HG03469 (cell line): ENCODE measurements at regions not wholly inside any gene's neighbourhood (a gene's known extent, or its start where the extent isn't known, plus 50 kb on each side); places are given as distances from the start of the nearest gene placed in this dataset.
"Not testable (repeated sequence)": the region's sequence is repeated elsewhere in the genome, so short reads cannot be mapped to it uniquely, and the experiment has no call there.

ENCODE experiments used
- ATAC-seq: cut with Tn5 transposase; IDR thresholded peaks from one replicate; pipeline ENCODE4 v1.9.1; 2021; ENCODE audit warnings: mild to moderate bottlenecking, moderate library complexity, moderate number of reproducible peaks; ENCODE audit not compliant: unreplicated experiment

- no peak for ATAC-seq
Measured at GRCh38 chrX:79511799-79512198, 144.7 kb upstream of the ITM2A start.

GRCh38 chrX:79506001-79506400, 138.9 kb upstream of the ITM2A start:
- ATAC-seq: no peak

GRCh38 chrX:79482686-79483085, 115.6 kb upstream of the ITM2A start:
- no peak for ATAC-seq

- ATAC-seq: no peak
Measured at GRCh38 chrX:79477691-79478090, 110.6 kb upstream of the ITM2A start.

- ATAC-seq: no peak
Measured at GRCh38 chrX:79466636-79467035, 99.5 kb upstream of the ITM2A start.

- no peak for ATAC-seq
Measured at GRCh38 chrX:79462458-79462857, 95.3 kb upstream of the ITM2A start.

- ATAC-seq: not testable (repeated sequence)
Measured at GRCh38 chrX:79456593-79456992, 89.5 kb upstream of the ITM2A start.

GRCh38 chrX:79452881-79453280, 85.7 kb upstream of the ITM2A start:
- ATAC-seq: no peak

GRCh38 chrX:79444694-79445210, 77.6 kb upstream of the ITM2A start:
- ATAC-seq: no peak

GRCh38 chrX:79443121-79443520, 76.0 kb upstream of the ITM2A start:
- no peak for ATAC-seq

GRCh38 chrX:79440336-79440735, 73.2 kb upstream of the ITM2A start:
- no peak for ATAC-seq
